AG04449 (cell line): ENCODE measurements at regions not wholly inside any gene's neighbourhood (a gene's known extent, or its start where the extent isn't known, plus 50 kb on each side); places are given as distances from the start of the nearest gene placed in this dataset.

ENCODE experiments used
- CTCF ChIA-PET: fragments of 350-600 bp; formaldehyde crosslinking; extraction: SDS; loops from one replicate; lab custom pipeline; 2021; ENCODE audit warnings: antibody characterized with exemption; lab: Yijun Ruan, JAX
- POLR2A ChIA-PET: fragments of 400-600, 350-600 bp; formaldehyde crosslinking; extraction: SDS; loops from one replicate; lab custom pipeline; 2020; ENCODE audit warnings: antibody characterized with exemption, inconsistent platforms; lab: Yijun Ruan, JAX
- DNase-seq: peaks from one replicate; pipeline ENCODE4 v3.0.0-alpha.2; 2010; ENCODE audit warnings: low read depth, low spot score
- H3K4me3 ChIP-seq: 2 replicates; pipeline ENCODE4 v1.5.1; 2011; ENCODE audit warnings: low read depth, mild to moderate bottlenecking, control low read depth, low read length
- CTCF ChIP-seq: IDR thresholded peaks from one replicate; pipeline ENCODE4 v1.5.1; 2011; ENCODE audit warnings: mild to moderate bottlenecking, moderate library complexity, low read length, control low read depth, inconsistent platforms; ENCODE audit not compliant: insufficient read depth; ENCODE audit errors: missing control alignments

- TF ChIP-seq CTCF = no peak
- no peak for DNase-seq
- ChIA-PET POLR2A (no interaction called here), CTCF (interaction anchor here (1.0 to 5.0 kb wide), 2 partner anchors 25 to 88 kb away, joined by 3 to 16 read pairs; no protein-coding TSS in a partner anchor)
- H3K4me3 ChIP-seq = no peak overlapping the region
Measured at GRCh38 chr20:3307078-3307477, 68.1 kb upstream of the SLC4A11 start.

GRCh38 chr20:3306068-3306467 is 67.1 kb upstream of the SLC4A11 start:
- ChIA-PET CTCF (interaction anchor here (1.0 to 5.0 kb wide), 2 partner anchors 24 to 87 kb away, joined by 3 to 16 read pairs; no protein-coding TSS in a partner anchor), POLR2A (no interaction called here)
- DNase-seq = no peak
- no peak overlapping the region for H3K4me3 ChIP-seq
- no peak for TF ChIP-seq CTCF

GRCh38 chr20:3304456-3304855 is 65.5 kb upstream of the SLC4A11 start:
- no peak for DNase-seq
- H3K4me3 ChIP-seq = no peak overlapping the region
- CTCF ChIA-PET = interaction anchor here (1.9 to 5.0 kb wide), 2 partner anchors 11 to 86 kb away, joined by 11 to 16 read pairs; no protein-coding TSS in a partner anchor
- POLR2A ChIA-PET = no interaction called here
- TF ChIP-seq CTCF = no peak

- POLR2A ChIA-PET = no interaction called here
- H3K4me3 ChIP-seq = no peak overlapping the region
- no peak for TF ChIP-seq CTCF
- CTCF ChIA-PET = no interaction called here
- DNase-seq = no peak
Measured at GRCh38 chr20:3297079-3297378, 58.0 kb upstream of the SLC4A11 start.

GRCh38 chr20:3296261-3297078 is 57.5 kb upstream of the SLC4A11 start:
- TF ChIP-seq CTCF = no peak
- CTCF ChIA-PET = no interaction called here

More at GRCh38 chr20:3296261-3297078, 57.5 kb upstream of the SLC4A11 start:
- no peak for DNase-seq
- no peak overlapping the region for H3K4me3 ChIP-seq
- POLR2A ChIA-PET = no interaction called here
